Activated T-helper 1 cell treated with anti-CD3 and anti-CD28 coated beads, Interleukin-12 subunit alpha, Interleukin-12 subunit beta, Interleukin-2, Interleukin-4 antibody, amounts not matched to agents 30 ng/mL and 10 ng/mL and 1 ng/mL, durations not matched to agents 14 hours and 24 hours and 36 hours (primary cell): ENCODE measurements at regions not wholly inside any gene's neighbourhood (a gene's known extent, or its start where the extent isn't known, plus 50 kb on each side); places are given as distances from the start of the nearest gene placed in this dataset.
"Not testable (repeated sequence)": the region's sequence is repeated elsewhere in the genome, so short reads cannot be mapped to it uniquely, and the experiment has no call there.

Source experiments
- DNase-seq: peaks from one replicate; pipeline ENCODE4 v3.0.0; 2021; ENCODE audit warnings: low spot score
- H3K27ac Mint-ChIP-seq: one replicate; pipeline ENCODE4 v1.8.0; 2021; ENCODE audit warnings: mild to moderate bottlenecking, mixed read lengths
- H3K27me3 Mint-ChIP-seq: one replicate; pipeline ENCODE4 v1.8.0; 2022; ENCODE audit warnings: mild to moderate bottlenecking, moderate library complexity, mixed read lengths; ENCODE audit not compliant: insufficient read depth
- H3K36me3 Mint-ChIP-seq: one replicate; pipeline ENCODE4 v1.8.0; 2021; ENCODE audit warnings: low read depth, mixed read lengths
- H3K4me1 Mint-ChIP-seq: one replicate; pipeline ENCODE4 v1.8.0; 2021; ENCODE audit warnings: low read depth, mixed read lengths
- H3K4me3 Mint-ChIP-seq: one replicate; pipeline ENCODE4 v1.8.0; 2021; ENCODE audit warnings: mild to moderate bottlenecking, moderate library complexity, mixed read lengths
- H3K9me3 Mint-ChIP-seq: one replicate; pipeline ENCODE4 v1.8.0; 2021; ENCODE audit warnings: mixed read lengths
- intact Hi-C: fragments of 100-400 bp; cut with micrococcal nuclease; formaldehyde crosslinking; loops from one replicate; pipeline ENCODE4 v1.15.1; 2024

GRCh38 chr14:87271331-87271730 lies 721.7 kb downstream of the GALC start:
- Mint-ChIP-seq H3K4me3 (no peak overlapping the region), H3K36me3 (no peaks in the 10 kb centered on the region), H3K9me3 (peaks cover 24% of the 10 kb centered on the region), H3K27me3 (no peaks in the 10 kb centered on the region), H3K4me1 (no peaks in the 10 kb centered on the region), H3K27ac (no peak overlapping the region)
- intact Hi-C loops = no loop called here
- DNase-seq = no peak

- no peak for DNase-seq
- intact Hi-C loops = no loop called here
- Mint-ChIP-seq H3K9me3 (peaks cover 24% of the 10 kb centered on the region), H3K27ac (no peak overlapping the region), H3K4me3 (no peak overlapping the region), H3K27me3 (no peaks in the 10 kb centered on the region), H3K36me3 (no peaks in the 10 kb centered on the region), H3K4me1 (no peaks in the 10 kb centered on the region)
Measured at GRCh38 chr14:87268997-87269396, 724.0 kb downstream of the GALC start.

DNA sequence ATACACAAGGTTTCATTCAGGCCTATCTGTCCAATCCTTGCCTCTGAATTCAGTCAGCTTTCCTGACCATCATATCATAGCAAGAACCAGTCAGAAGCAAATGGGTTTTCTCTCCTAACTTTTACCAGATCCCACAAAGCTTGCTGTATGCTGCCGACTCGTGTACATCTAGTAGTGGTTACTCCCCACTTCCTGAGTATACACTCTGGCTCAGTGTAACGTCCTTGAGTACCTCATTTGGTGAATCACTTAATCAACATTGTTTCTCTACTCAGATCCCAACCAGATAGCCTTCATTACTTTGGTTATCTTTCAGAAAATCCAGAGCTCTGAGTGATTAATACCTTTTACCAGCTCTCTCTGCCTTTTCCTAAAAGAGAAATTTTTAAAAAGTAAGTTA lies 728.2 kb downstream of the GALC start:
- no peak overlapping the region for H3K4me3 Mint-ChIP-seq
- H3K36me3 Mint-ChIP-seq = no peaks in the 10 kb centered on the region
- H3K9me3 Mint-ChIP-seq = peaks cover 10% of the 10 kb centered on the region
- H3K4me1 Mint-ChIP-seq = no peaks in the 10 kb centered on the region
- no peak overlapping the region for H3K27ac Mint-ChIP-seq
- H3K27me3 Mint-ChIP-seq = no peaks in the 10 kb centered on the region
- DNase-seq = no peak
- intact Hi-C loops = no loop called here

GRCh38 chr14:87264272-87264785 lies 728.7 kb downstream of the GALC start:
- H3K9me3 Mint-ChIP-seq = peaks cover 13% of the 10 kb centered on the region
- no peak overlapping the region for H3K4me3 Mint-ChIP-seq
- intact Hi-C loops = no loop called here
- no peak for DNase-seq
- no peaks in the 10 kb centered on the region for H3K36me3 Mint-ChIP-seq
- no peak overlapping the region for H3K27ac Mint-ChIP-seq
- H3K27me3 Mint-ChIP-seq = no peaks in the 10 kb centered on the region
- no peaks in the 10 kb centered on the region for H3K4me1 Mint-ChIP-seq

GRCh38 chr14:87261621-87262020 lies 731.4 kb downstream of the GALC start:
- Mint-ChIP-seq H3K27ac (no peak overlapping the region), H3K36me3 (no peaks in the 10 kb centered on the region), H3K27me3 (no peaks in the 10 kb centered on the region), H3K4me1 (no peaks in the 10 kb centered on the region), H3K9me3 (peaks cover 19% of the 10 kb centered on the region), H3K4me3 (no peak overlapping the region)
- DNase-seq = no peak
- intact Hi-C loops = no loop called here

DNA sequence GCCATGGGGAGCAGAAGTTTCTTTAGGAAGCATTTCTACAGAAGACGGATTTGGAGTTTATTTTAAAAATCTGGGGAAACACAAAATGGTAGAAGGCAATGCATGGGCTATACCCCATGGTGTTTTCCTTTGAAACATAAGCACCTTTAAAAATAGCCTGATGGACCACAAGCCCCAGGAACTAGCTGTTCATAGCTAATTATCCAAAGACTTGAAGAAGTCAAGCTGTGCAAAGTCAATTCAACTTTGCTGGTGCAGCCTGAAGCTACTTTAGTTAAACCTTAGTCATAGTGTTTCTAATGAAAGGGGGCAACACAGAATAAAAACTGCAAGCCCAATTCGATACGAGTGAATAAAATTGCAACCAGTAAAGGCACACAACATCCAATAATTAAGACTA lies 732.5 kb downstream of the GALC start:
- peaks cover 19% of the 10 kb centered on the region for H3K9me3 Mint-ChIP-seq
- H3K27ac Mint-ChIP-seq = no peak overlapping the region
- no peak overlapping the region for H3K4me3 Mint-ChIP-seq
- H3K4me1 Mint-ChIP-seq = no peaks in the 10 kb centered on the region
- intact Hi-C loops = no loop called here
- H3K27me3 Mint-ChIP-seq = no peaks in the 10 kb centered on the region
- no peaks in the 10 kb centered on the region for H3K36me3 Mint-ChIP-seq
- no peak for DNase-seq

GRCh38 chr14:87257421-87257820 lies 735.6 kb downstream of the GALC start:
- intact Hi-C loops = no loop called here
- no peak overlapping the region for H3K4me3 Mint-ChIP-seq
- no peaks in the 10 kb centered on the region for H3K4me1 Mint-ChIP-seq
- peaks cover 16% of the 10 kb centered on the region for H3K9me3 Mint-ChIP-seq
- H3K36me3 Mint-ChIP-seq = no peaks in the 10 kb centered on the region
- H3K27ac Mint-ChIP-seq = no peak overlapping the region
- no peak for DNase-seq
- no peaks in the 10 kb centered on the region for H3K27me3 Mint-ChIP-seq

DNA sequence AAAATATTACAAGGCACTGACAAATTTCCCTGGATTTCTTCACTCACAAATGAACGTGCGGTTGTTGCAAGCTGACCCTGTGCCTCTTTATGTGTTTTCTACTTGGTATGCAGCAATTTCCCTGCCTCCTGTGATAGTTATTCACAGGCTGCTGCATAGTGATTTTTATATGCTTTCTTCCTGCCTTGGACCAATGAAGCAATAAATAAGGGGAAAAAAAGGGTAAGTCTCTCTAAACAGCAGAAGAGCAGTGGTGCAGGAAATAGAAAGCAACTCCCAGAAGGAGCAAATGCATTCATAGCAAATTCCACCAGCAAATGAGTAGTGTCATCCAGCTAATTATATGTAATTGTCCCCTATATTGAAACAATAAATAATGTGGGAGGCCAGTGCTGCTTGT lies 737.9 kb downstream of the GALC start:
- no peak overlapping the region for H3K4me3 Mint-ChIP-seq
- DNase-seq = no peak
- H3K4me1 Mint-ChIP-seq = no peaks in the 10 kb centered on the region
- no peaks in the 10 kb centered on the region for H3K27me3 Mint-ChIP-seq
- peaks cover 11% of the 10 kb centered on the region for H3K9me3 Mint-ChIP-seq
- H3K27ac Mint-ChIP-seq = no peak overlapping the region
- intact Hi-C loops = no loop called here
- H3K36me3 Mint-ChIP-seq = no peaks in the 10 kb centered on the region

- intact Hi-C loops = no loop called here
- Mint-ChIP-seq H3K4me1 (no peaks in the 10 kb centered on the region), H3K27me3 (no peaks in the 10 kb centered on the region), H3K4me3 (no peak overlapping the region), H3K27ac (no peak overlapping the region), H3K36me3 (no peaks in the 10 kb centered on the region), H3K9me3 (peaks cover 7% of the 10 kb centered on the region)
- no peak for DNase-seq
Measured at GRCh38 chr14:87254331-87254874, 738.6 kb downstream of the GALC start.

DNA sequence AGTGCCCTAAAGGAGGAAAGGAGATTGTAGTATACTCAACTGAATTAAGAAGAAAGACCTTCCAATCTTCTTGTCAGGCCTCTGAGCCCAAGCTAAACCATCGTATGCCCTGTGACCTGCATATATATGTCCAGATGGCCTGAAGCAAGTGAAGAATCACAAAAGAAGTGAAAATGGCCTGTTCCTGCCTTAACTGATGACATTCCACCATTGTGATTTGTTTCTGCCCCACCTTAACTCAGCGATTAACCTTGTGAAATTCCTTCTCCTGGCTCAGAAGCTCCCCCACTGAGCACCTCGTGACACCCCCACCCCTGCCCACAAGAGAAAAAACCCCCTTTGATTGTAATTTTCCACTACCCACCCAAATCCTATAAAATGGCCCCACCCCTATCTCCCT lies 739.2 kb downstream of the GALC start:
- intact Hi-C loops, H3K9me3 Mint-ChIP-seq, H3K27me3 Mint-ChIP-seq, H3K27ac Mint-ChIP-seq, H3K36me3 Mint-ChIP-seq, DNase-seq, H3K4me3 Mint-ChIP-seq, H3K4me1 Mint-ChIP-seq: not testable (repeated sequence)

DNA sequence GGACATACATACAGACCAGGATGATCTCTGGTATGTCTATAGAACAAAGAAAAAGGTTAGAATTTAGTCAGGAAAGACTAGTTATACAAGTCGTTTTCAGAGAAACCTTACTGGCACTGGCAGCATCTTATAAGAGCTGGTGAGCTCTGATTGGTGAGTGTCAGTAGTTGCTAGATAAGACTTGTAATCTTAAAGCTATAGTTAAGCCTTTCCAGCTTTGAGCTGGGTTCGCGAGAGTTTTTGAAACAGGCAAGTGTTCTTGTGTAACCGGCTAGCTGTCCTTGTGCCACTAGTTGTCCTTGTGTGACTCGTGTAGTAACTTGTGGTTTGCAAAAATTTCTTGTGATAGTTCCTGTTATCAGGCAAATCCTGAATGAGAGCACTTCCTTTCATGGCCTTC lies 740.9 kb downstream of the GALC start:
- DNase-seq = no peak
- H3K27ac Mint-ChIP-seq = no peak overlapping the region
- intact Hi-C loops = no loop called here
- H3K36me3 Mint-ChIP-seq = no peaks in the 10 kb centered on the region
- peaks cover 15% of the 10 kb centered on the region for H3K9me3 Mint-ChIP-seq
- no peak overlapping the region for H3K4me3 Mint-ChIP-seq
- H3K4me1 Mint-ChIP-seq = no peaks in the 10 kb centered on the region
- no peaks in the 10 kb centered on the region for H3K27me3 Mint-ChIP-seq

- H3K4me3 Mint-ChIP-seq = no peak overlapping the region
- no peaks in the 10 kb centered on the region for H3K27me3 Mint-ChIP-seq
- no peaks in the 10 kb centered on the region for H3K4me1 Mint-ChIP-seq
- intact Hi-C loops = no loop called here
- no peak overlapping the region for H3K27ac Mint-ChIP-seq
- H3K9me3 Mint-ChIP-seq = peaks cover 18% of the 10 kb centered on the region
- no peak for DNase-seq
- H3K36me3 Mint-ChIP-seq = no peaks in the 10 kb centered on the region
Measured at GRCh38 chr14:87251011-87251410, 742.0 kb downstream of the GALC start.

- Mint-ChIP-seq H3K4me1 (no peaks in the 10 kb centered on the region), H3K27me3 (no peaks in the 10 kb centered on the region), H3K9me3 (peaks cover 25% of the 10 kb centered on the region), H3K4me3 (no peak overlapping the region), H3K27ac (no peak overlapping the region), H3K36me3 (no peaks in the 10 kb centered on the region)
- DNase-seq = no peak
- intact Hi-C loops = no loop called here
Measured at GRCh38 chr14:87241018-87241768, 751.8 kb downstream of the GALC start.
